Lower leg skin (tissue), 4 donors: ENCODE measurements at regions not wholly inside any gene's neighbourhood (a gene's known extent, or its start where the extent isn't known, plus 50 kb on each side); places are given as distances from the start of the nearest gene placed in this dataset.

Experiments
- DNase-seq, 2 donors: peaks; one replicate each; pipeline ENCODE4 v3.0.0-alpha.2; 2019; ENCODE audit warnings: low spot score in 2 of 2
- H3K4me3 ChIP-seq: fragments of 200-600 bp; sonication (generic); 2 replicates; pipeline ENCODE4 v1.5.1; 2017; ENCODE audit warnings: mild to moderate bottlenecking, low read depth; ENCODE audit not compliant: poor library complexity, severe bottlenecking
- CTCF ChIP-seq, 3 donors: fragments of 450-650 bp; IDR thresholded peaks; one replicate each; pipeline ENCODE4 v1.5.1; 2016; ENCODE audit warnings: antibody characterized with exemption in 3 of 3, mild to moderate bottlenecking in 3 of 3, moderate library complexity in 2 of 3
- POLR2A ChIP-seq, 2 donors: fragments of 450-650 bp; IDR thresholded peaks; one replicate each; pipeline ENCODE4 v1.6.1; 2016 to 2017; ENCODE audit warnings: antibody characterized with exemption in 2 of 2, mild to moderate bottlenecking in 1 of 2, moderate library complexity in 1 of 2
- WGBS, 2 donors: methylation state at CpG; one replicate each; pipeline ENCODE4 v1.1.5; 2018; 5-methylcytosine and 5-hydroxymethylcytosine counted together
- intact Hi-C: fragments of 100-400 bp; cut with DNase I; formaldehyde crosslinking; loops from one replicate; pipeline ENCODE4 v1.15.0; 2023; ENCODE audit warnings: low total_unique reads

- WGBS, 2 donors = 95 to 100% methylated on average over 1 of the region's 1 CpG
- no peak for TF ChIP-seq POLR2A (IDR thresholded peaks at IDR 0.05)
- TF ChIP-seq CTCF (IDR thresholded peaks at IDR 0.05) = no peak
- intact Hi-C loops = no loop called here
Measured at GRCh38 chr9:108325406-108325805, 530.4 kb downstream of the ACTL7B start.

GRCh38 chr9:108323615-108324014 is 532.2 kb downstream of the ACTL7B start:
- TF ChIP-seq CTCF (IDR thresholded peaks at IDR 0.05) = no peak
- H3K4me3 ChIP-seq = no peak overlapping the region
- no peak for DNase-seq
- intact Hi-C loops = no loop called here
- WGBS, 2 donors = 57 to 76% methylated on average over 3 of the region's 3 CpGs

More at GRCh38 chr9:108325406-108325805, 530.4 kb downstream of the ACTL7B start:
- H3K4me3 ChIP-seq = no peak overlapping the region
- no peak for DNase-seq

DNA sequence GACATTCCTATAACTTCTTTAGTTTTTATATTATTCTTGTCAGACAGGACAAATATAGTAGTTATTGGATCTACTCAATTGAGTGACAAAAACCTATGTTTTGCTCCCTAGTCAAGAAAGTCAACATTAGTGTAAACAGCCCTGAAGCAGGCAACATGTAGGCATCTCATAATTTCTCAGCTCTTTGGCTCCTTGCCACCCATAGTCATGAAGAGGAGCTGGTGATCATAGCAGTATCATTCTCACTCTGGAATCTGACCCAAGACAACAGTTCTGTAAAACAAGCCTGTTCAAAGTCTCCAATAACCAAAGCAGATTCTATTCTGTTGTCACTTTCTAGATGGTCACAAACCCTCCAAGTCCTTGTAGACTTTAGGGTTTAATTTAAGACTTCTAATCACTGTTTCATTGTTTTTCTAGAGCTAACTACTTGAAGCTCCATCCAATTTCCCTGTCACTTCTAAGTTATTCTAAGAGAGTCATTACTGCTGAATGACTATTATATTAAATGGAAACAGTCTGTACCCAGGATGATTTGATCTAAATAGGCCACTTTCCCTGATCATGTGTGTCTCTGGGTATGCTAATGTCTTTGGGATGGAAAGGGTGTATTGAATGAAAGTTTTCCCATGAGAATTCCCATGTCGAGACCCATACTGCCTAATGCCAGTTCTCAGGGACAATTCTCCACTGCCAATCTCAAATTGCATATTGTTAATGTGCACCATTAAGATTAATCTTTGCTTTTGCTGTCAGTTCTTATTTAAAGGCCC is 533.3 kb downstream of the ACTL7B start:
- WGBS, 2 donors = 41 to 48% methylated on average over 1 of the region's 1 CpG
- intact Hi-C loops = no loop called here
- DNase-seq = no peak
- H3K4me3 ChIP-seq = no peak overlapping the region
- TF ChIP-seq POLR2A (IDR thresholded peaks at IDR 0.05) = no peak
- TF ChIP-seq CTCF (IDR thresholded peaks at IDR 0.05) = no peak

- intact Hi-C loops = no loop called here
- TF ChIP-seq CTCF (IDR thresholded peaks at IDR 0.05) (no peak), POLR2A (IDR thresholded peaks at IDR 0.05) (no peak)
Measured at GRCh38 chr9:108316630-108317029, 539.2 kb downstream of the ACTL7B start.

GRCh38 chr9:108316066-108316465 is 539.7 kb downstream of the ACTL7B start:
- H3K4me3 ChIP-seq = no peak overlapping the region
- intact Hi-C loops = no loop called here
- DNase-seq = no peak
- TF ChIP-seq CTCF (IDR thresholded peaks at IDR 0.05) (no peak), POLR2A (IDR thresholded peaks at IDR 0.05) (no peak)
- 70 to 77% methylated on average over 4 of the region's 4 CpGs for WGBS, 2 donors

More at GRCh38 chr9:108316630-108317029, 539.2 kb downstream of the ACTL7B start:
- no peak for DNase-seq
- no peak overlapping the region for H3K4me3 ChIP-seq

DNA sequence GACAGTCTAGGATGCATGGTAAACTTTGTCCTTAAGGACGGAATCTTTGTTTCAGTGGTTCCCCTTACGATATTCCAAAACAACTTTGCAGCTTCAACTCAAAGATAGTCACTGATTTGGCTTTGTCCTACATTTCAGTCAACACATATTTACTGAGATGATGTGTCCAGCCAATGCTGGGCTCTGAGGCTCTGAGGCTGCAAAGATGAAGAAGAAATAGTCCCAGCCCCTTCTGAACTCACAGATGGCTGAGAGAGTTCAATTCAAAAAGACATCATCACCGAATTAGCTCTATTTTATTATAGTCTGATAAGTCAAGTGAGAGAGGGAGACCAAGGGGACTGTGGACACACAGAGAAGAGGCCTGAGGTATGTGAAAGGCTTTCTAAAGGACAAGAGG is 544.0 kb downstream of the ACTL7B start:
- WGBS, 2 donors = 70 to 72% methylated on average over 3 of the region's 3 CpGs
- TF ChIP-seq POLR2A (IDR thresholded peaks at IDR 0.05) = no peak
- TF ChIP-seq CTCF (IDR thresholded peaks at IDR 0.05) = no peak

More for the DNA sequence above, 544.0 kb downstream of the ACTL7B start:
- intact Hi-C loops = no loop called here
- no peak overlapping the region for H3K4me3 ChIP-seq
- DNase-seq = no peak
